ENCODE measurements at regions not wholly inside any gene's neighbourhood (a gene's known extent, or its start where the extent isn't known, plus 50 kb on each side); places are given as distances from the start of the nearest gene placed in this dataset.

DNA sequence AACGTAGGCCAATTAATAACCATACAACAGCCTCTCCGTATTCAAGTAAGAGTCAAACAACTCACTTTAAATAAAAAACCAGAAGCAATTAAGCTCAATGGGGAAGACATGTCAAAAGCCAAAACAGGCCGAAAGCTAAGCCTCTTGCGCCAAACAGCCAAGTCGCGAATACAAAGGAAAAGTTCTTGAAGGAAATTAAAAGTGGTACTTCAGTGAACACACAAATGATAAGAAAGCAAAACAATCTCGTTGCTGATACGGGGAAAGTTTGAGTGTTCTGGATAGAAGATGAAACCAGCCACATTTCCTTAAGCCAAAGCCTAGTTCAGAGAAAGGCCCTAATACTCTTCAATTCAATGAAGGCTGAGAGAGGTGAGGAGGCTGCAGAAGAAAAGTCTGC, 53.4 kb downstream of the SIPA1L2 start:
- no peaks in the 10 kb centered on the region for H3K9me3 ChIP-seq (ENCODE audit: low read length)
- no peaks in the 10 kb centered on the region for H3K27me3 ChIP-seq (ENCODE audit: insufficient read depth, low read depth, low read length)
- H3K9ac ChIP-seq (ENCODE audit: low read length), result no peak overlapping the region
- no peaks in the 10 kb centered on the region for H3K36me3 ChIP-seq (ENCODE audit: insufficient read depth, low read length)
- H2AFZ ChIP-seq (ENCODE audit: low read depth, low read length), result no peak overlapping the region
- H4K20me1 ChIP-seq (ENCODE audit: insufficient read depth), result no peaks in the 10 kb centered on the region
- H3K4me2 ChIP-seq (ENCODE audit: low read length), result no peak overlapping the region
- no peak for TF ChIP-seq POLR2AphosphoS5 (IDR thresholded peaks at IDR 0.05)
- TF ChIP-seq, protein P1, sequence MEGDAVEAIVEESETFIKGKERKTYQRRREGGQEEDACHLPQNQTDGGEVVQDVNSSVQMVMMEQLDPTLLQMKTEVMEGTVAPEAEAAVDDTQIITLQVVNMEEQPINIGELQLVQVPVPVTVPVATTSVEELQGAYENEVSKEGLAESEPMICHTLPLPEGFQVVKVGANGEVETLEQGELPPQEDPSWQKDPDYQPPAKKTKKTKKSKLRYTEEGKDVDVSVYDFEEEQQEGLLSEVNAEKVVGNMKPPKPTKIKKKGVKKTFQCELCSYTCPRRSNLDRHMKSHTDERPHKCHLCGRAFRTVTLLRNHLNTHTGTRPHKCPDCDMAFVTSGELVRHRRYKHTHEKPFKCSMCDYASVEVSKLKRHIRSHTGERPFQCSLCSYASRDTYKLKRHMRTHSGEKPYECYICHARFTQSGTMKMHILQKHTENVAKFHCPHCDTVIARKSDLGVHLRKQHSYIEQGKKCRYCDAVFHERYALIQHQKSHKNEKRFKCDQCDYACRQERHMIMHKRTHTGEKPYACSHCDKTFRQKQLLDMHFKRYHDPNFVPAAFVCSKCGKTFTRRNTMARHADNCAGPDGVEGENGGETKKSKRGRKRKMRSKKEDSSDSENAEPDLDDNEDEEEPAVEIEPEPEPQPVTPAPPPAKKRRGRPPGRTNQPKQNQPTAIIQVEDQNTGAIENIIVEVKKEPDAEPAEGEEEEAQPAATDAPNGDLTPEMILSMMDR (IDR thresholded peaks at IDR 0.05; ENCODE audit: poor library complexity, severe bottlenecking), result no peak
- TF ChIP-seq EP300 (conservative IDR thresholded peaks at IDR 0.05; ENCODE audit: poor library complexity, severe bottlenecking), result no peak
- no peak for TF ChIP-seq MXI1 (conservative IDR thresholded peaks at IDR 0.05; ENCODE audit: poor library complexity, severe bottlenecking)
- TF ChIP-seq RAD21 (conservative IDR thresholded peaks at IDR 0.05), result no peak
- no peak for TF ChIP-seq EZH2 (IDR thresholded peaks at IDR 0.05; ENCODE audit: borderline replicate concordance, insufficient read depth, low read length, poor library complexity, severe bottlenecking)
- TF ChIP-seq, protein P2, sequence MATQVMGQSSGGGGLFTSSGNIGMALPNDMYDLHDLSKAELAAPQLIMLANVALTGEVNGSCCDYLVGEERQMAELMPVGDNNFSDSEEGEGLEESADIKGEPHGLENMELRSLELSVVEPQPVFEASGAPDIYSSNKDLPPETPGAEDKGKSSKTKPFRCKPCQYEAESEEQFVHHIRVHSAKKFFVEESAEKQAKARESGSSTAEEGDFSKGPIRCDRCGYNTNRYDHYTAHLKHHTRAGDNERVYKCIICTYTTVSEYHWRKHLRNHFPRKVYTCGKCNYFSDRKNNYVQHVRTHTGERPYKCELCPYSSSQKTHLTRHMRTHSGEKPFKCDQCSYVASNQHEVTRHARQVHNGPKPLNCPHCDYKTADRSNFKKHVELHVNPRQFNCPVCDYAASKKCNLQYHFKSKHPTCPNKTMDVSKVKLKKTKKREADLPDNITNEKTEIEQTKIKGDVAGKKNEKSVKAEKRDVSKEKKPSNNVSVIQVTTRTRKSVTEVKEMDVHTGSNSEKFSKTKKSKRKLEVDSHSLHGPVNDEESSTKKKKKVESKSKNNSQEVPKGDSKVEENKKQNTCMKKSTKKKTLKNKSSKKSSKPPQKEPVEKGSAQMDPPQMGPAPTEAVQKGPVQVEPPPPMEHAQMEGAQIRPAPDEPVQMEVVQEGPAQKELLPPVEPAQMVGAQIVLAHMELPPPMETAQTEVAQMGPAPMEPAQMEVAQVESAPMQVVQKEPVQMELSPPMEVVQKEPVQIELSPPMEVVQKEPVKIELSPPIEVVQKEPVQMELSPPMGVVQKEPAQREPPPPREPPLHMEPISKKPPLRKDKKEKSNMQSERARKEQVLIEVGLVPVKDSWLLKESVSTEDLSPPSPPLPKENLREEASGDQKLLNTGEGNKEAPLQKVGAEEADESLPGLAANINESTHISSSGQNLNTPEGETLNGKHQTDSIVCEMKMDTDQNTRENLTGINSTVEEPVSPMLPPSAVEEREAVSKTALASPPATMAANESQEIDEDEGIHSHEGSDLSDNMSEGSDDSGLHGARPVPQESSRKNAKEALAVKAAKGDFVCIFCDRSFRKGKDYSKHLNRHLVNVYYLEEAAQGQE (IDR thresholded peaks at IDR 0.05; ENCODE audit: borderline replicate concordance), result no peak
- no peak for TF ChIP-seq SMC3 (conservative IDR thresholded peaks at IDR 0.05; ENCODE audit: poor library complexity)
- TF ChIP-seq TAF1 (IDR thresholded peaks at IDR 0.05; ENCODE audit: low read depth), result no peak
- no peaks in the 10 kb centered on the region for H3K9me2 ChIP-seq (ENCODE audit: insufficient read depth, low read length)
- no peak overlapping the region for H3K4me3 ChIP-seq (ENCODE audit: low read length)
- H3F3A ChIP-seq (ENCODE audit: insufficient read depth, low read length, poor library complexity, severe bottlenecking), result no peaks in the 10 kb centered on the region
- H3K27ac ChIP-seq (ENCODE audit: low read length), result no peak overlapping the region
- H3K79me2 ChIP-seq (replicated peaks; ENCODE audit: insufficient read depth, low read length), result peaks cover 3% of the 10 kb centered on the region

DNA sequence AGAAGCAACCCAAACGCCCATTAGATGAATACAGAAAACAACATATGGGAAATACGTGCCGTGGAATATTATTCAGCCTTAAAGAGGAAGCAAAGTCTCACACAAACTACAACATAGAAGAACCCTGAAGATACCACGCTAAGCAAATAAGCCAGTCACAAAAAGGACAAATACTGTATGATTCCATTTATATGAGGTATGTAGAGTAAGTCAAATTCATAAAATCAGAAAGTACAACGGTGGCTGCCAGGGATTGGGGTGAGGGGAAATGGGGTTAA, 54.2 kb downstream of the SIPA1L2 start:
- no peaks in the 10 kb centered on the region for H3K27me3 ChIP-seq (ENCODE audit: insufficient read depth, low read depth, low read length)
- H3F3A ChIP-seq (ENCODE audit: insufficient read depth, low read length, poor library complexity, severe bottlenecking), result no peaks in the 10 kb centered on the region
- H3K36me3 ChIP-seq (ENCODE audit: insufficient read depth, low read length), result no peaks in the 10 kb centered on the region
- H3K27ac ChIP-seq (ENCODE audit: low read length), result no peak overlapping the region
- no peak overlapping the region for H3K4me3 ChIP-seq (ENCODE audit: low read length)
- H3K9me3 ChIP-seq (ENCODE audit: low read length), result no peaks in the 10 kb centered on the region
- no peaks in the 10 kb centered on the region for H4K20me1 ChIP-seq (ENCODE audit: insufficient read depth)
- H3K79me2 ChIP-seq (replicated peaks; ENCODE audit: insufficient read depth, low read length), result peaks cover 3% of the 10 kb centered on the region
- H3K9ac ChIP-seq (ENCODE audit: low read length), result no peak overlapping the region
- TF ChIP-seq POLR2AphosphoS5 (IDR thresholded peaks at IDR 0.05) (no peak), MXI1 (conservative IDR thresholded peaks at IDR 0.05; ENCODE audit: poor library complexity, severe bottlenecking) (no peak)
- H3K9me2 ChIP-seq (ENCODE audit: insufficient read depth, low read length), result no peaks in the 10 kb centered on the region
- H3K4me2 ChIP-seq (ENCODE audit: low read length), result no peak overlapping the region
- H2AFZ ChIP-seq (ENCODE audit: low read depth, low read length), result no peak overlapping the region
